KMS-11 (cell line): ENCODE measurements at regions not wholly inside any gene's neighbourhood (a gene's known extent, or its start where the extent isn't known, plus 50 kb on each side); places are given as distances from the start of the nearest gene placed in this dataset.

ENCODE experiments used
- H2AFZ ChIP-seq: fragments of 200-600 bp; sonication (generic); 2 replicates; pipeline ENCODE4 v1.6.1; 2016; ENCODE audit warnings: antibody characterized with exemption, mixed run types, low read depth
- H3K27ac ChIP-seq: fragments of 200-600 bp; sonication (generic); 2 replicates; pipeline ENCODE4 v1.6.1; 2016; ENCODE audit warnings: mild to moderate bottlenecking, mixed run types
- H3K27me3 ChIP-seq: fragments of 200-600 bp; sonication (generic); 2 replicates; pipeline ENCODE4 v1.6.1; 2017; ENCODE audit warnings: mild to moderate bottlenecking, low read depth, mixed run types, moderate library complexity; ENCODE audit not compliant: insufficient read depth
- H3K36me3 ChIP-seq: fragments of 200-600 bp; sonication (generic); 2 replicates; pipeline ENCODE4 v1.6.1; 2017; ENCODE audit warnings: mild to moderate bottlenecking, mixed run types; ENCODE audit not compliant: insufficient read depth
- H3K4me1 ChIP-seq: fragments of 200-600 bp; sonication (generic); 2 replicates; pipeline ENCODE4 v1.6.1; 2016; ENCODE audit warnings: mild to moderate bottlenecking, low read depth, mixed run types; ENCODE audit not compliant: poor library complexity, severe bottlenecking
- H3K4me2 ChIP-seq: fragments of 200-600 bp; sonication (generic); 2 replicates; pipeline ENCODE4 v1.7.0; 2016; ENCODE audit warnings: mild to moderate bottlenecking, mixed run types
- H3K4me3 ChIP-seq: fragments of 200-600 bp; sonication (generic); IDR thresholded peaks from 2 replicates; pipeline ENCODE4 v1.6.1; 2017; ENCODE audit warnings: low read depth, low read length, mixed read lengths; ENCODE audit not compliant: insufficient read depth
- H3K79me2 ChIP-seq: fragments of 200-600 bp; sonication (generic); 2 replicates; pipeline ENCODE4 v1.6.1; 2016; ENCODE audit warnings: low read depth, mixed run types; ENCODE audit not compliant: insufficient read depth
- H3K9ac ChIP-seq: fragments of 200-600 bp; sonication (generic); 2 replicates; pipeline ENCODE4 v1.6.1; 2016; ENCODE audit warnings: mild to moderate bottlenecking, mixed run types
- H4K20me1 ChIP-seq: fragments of 200-600 bp; sonication (generic); 2 replicates; pipeline ENCODE4 v1.6.1; 2016; ENCODE audit warnings: mild to moderate bottlenecking, mixed run types; ENCODE audit not compliant: insufficient read depth
- CTCF ChIP-seq: fragments of 200-600 bp; sonication (generic); conservative IDR thresholded peaks from 2 replicates; pipeline ENCODE4 v1.6.1; 2017; ENCODE audit warnings: low read depth, mild to moderate bottlenecking, antibody characterized with exemption, low read length, moderate library complexity, mixed read lengths

GRCh38 chr1:5436808-5437207 lies 555.4 kb downstream of the NPHP4 start:
- H2AFZ ChIP-seq = no peak overlapping the region
- no peak overlapping the region for H3K4me2 ChIP-seq
- H3K27ac ChIP-seq = no peak overlapping the region
- no peaks in the 10 kb centered on the region for H3K36me3 ChIP-seq
- peaks cover 10% of the 10 kb centered on the region; the same call in 1 of the 2 replicates for H3K27me3 ChIP-seq
- no peak overlapping the region for H3K9ac ChIP-seq
- no peak overlapping the region for H3K4me3 ChIP-seq
- no peaks in the 10 kb centered on the region for H4K20me1 ChIP-seq
- TF ChIP-seq CTCF = no peak
- H3K4me1 ChIP-seq = no peaks in the 10 kb centered on the region
- H3K79me2 ChIP-seq = no peaks in the 10 kb centered on the region

GRCh38 chr1:5435414-5435813 lies 556.8 kb downstream of the NPHP4 start:
- no peaks in the 10 kb centered on the region for H3K36me3 ChIP-seq
- H3K4me3 ChIP-seq = no peak overlapping the region
- no peak for TF ChIP-seq CTCF
- peaks cover 21% of the 10 kb centered on the region; the same call in 1 of the 2 replicates for H3K27me3 ChIP-seq
- H4K20me1 ChIP-seq = no peaks in the 10 kb centered on the region
- no peaks in the 10 kb centered on the region for H3K79me2 ChIP-seq
- no peak overlapping the region for H2AFZ ChIP-seq
- no peak overlapping the region for H3K27ac ChIP-seq
- no peaks in the 10 kb centered on the region for H3K4me1 ChIP-seq
- H3K9ac ChIP-seq = no peak overlapping the region
- no peak overlapping the region for H3K4me2 ChIP-seq

- no peak overlapping the region for H2AFZ ChIP-seq
- no peak overlapping the region for H3K27ac ChIP-seq
- no peak for TF ChIP-seq CTCF
- no peaks in the 10 kb centered on the region for H3K36me3 ChIP-seq
- H3K4me2 ChIP-seq = no peak overlapping the region
- no peaks in the 10 kb centered on the region for H3K4me1 ChIP-seq
- H3K27me3 ChIP-seq = peaks cover 21% of the 10 kb centered on the region; the same call in 1 of the 2 replicates
- H3K4me3 ChIP-seq = no peak overlapping the region
- no peaks in the 10 kb centered on the region for H4K20me1 ChIP-seq
- H3K9ac ChIP-seq = no peak overlapping the region
- no peaks in the 10 kb centered on the region for H3K79me2 ChIP-seq
Observed at GRCh38 chr1:5432436-5432835, 559.8 kb downstream of the NPHP4 start.

- Histone ChIP-seq H3K79me2 (no peaks in the 10 kb centered on the region), H3K4me1 (no peaks in the 10 kb centered on the region), H3K9ac (no peak overlapping the region), H2AFZ (no peak overlapping the region), H4K20me1 (no peaks in the 10 kb centered on the region), H3K36me3 (no peaks in the 10 kb centered on the region), H3K27ac (no peak overlapping the region), H3K4me2 (no peak overlapping the region), H3K4me3 (no peak overlapping the region), H3K27me3 (peaks cover 30% of the 10 kb centered on the region)
- TF ChIP-seq CTCF = no peak
Observed at GRCh38 chr1:5430911-5431697, 561.1 kb downstream of the NPHP4 start.
